RWPE2 (cell line): ENCODE measurements at regions not wholly inside any gene's neighbourhood (a gene's known extent, or its start where the extent isn't known, plus 50 kb on each side); places are given as distances from the start of the nearest gene placed in this dataset.

ENCODE experiments used
- ATAC-seq: fragments of 200-7000 bp; cut with Tn5 transposase; 3 replicates; pipeline ENCODE4 v1.9.1; 2021; ENCODE audit warnings: low read depth
- DNase-seq: peaks from one replicate; pipeline ENCODE4 v3.0.0-alpha.2; 2020; ENCODE audit warnings: low spot score
- H3K27ac ChIP-seq: fragments of 450-650 bp; 2 replicates; pipeline ENCODE4 v1.5.1; 2017; ENCODE audit warnings: mild to moderate bottlenecking; ENCODE audit not compliant: poor library complexity, severe bottlenecking
- H3K27me3 ChIP-seq: fragments of 250-450 bp; sonication (Bioruptor Pico); 2 replicates; pipeline ENCODE4 v1.5.1; 2021; ENCODE audit warnings: mild to moderate bottlenecking, moderate library complexity; ENCODE audit not compliant: insufficient read depth, poor library complexity, severe bottlenecking
- H3K36me3 ChIP-seq: fragments of 250-450 bp; sonication (Bioruptor Pico); 2 replicates; pipeline ENCODE4 v1.5.1; 2020; ENCODE audit warnings: low read depth, mild to moderate bottlenecking, moderate library complexity
- H3K4me1 ChIP-seq: fragments of 250-450 bp; sonication (Bioruptor Pico); 2 replicates; pipeline ENCODE4 v1.5.1; 2021; ENCODE audit warnings: mild to moderate bottlenecking, moderate library complexity; ENCODE audit not compliant: insufficient read depth, poor library complexity, severe bottlenecking
- H3K4me3 ChIP-seq: fragments of 250-450 bp; sonication (Bioruptor Pico); 2 replicates; pipeline ENCODE4 v1.5.1; 2021; ENCODE audit warnings: mild to moderate bottlenecking, moderate library complexity; ENCODE audit not compliant: severe bottlenecking
- H3K9me3 ChIP-seq: fragments of 250-450 bp; sonication (Bioruptor Pico); 2 replicates; pipeline ENCODE4 v1.5.1; 2021; ENCODE audit warnings: mild to moderate bottlenecking, moderate library complexity; ENCODE audit not compliant: severe bottlenecking
- TF ChIP-seq, protein P1 (sequence below): fragments of 450-650 bp; IDR thresholded peaks from one replicate; pipeline ENCODE4 v1.5.1; 2017; ENCODE audit warnings: mild to moderate bottlenecking, moderate library complexity; ENCODE audit not compliant: poor library complexity, severe bottlenecking

DNA sequence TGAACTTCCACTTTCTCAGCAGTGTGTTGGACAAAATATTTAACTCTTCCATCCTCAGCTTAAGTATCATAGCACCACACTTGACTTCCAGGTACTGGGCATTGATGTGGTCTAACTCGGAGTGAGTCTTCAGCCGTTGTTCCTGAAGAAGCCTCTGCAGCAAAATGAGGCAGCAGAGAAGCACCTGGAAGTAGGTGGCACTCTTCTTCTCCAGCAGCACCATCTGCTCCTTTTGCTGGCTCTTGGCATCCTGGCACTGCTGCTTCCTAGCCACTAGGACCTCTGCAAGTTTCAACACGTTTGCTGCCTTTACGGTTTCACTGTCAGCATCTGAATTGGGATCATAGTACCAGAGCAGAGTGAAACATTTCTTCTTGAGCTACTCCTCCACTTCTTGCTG lies 162.5 kb upstream of the GORAB start:
- TF ChIP-seq, protein P1, sequence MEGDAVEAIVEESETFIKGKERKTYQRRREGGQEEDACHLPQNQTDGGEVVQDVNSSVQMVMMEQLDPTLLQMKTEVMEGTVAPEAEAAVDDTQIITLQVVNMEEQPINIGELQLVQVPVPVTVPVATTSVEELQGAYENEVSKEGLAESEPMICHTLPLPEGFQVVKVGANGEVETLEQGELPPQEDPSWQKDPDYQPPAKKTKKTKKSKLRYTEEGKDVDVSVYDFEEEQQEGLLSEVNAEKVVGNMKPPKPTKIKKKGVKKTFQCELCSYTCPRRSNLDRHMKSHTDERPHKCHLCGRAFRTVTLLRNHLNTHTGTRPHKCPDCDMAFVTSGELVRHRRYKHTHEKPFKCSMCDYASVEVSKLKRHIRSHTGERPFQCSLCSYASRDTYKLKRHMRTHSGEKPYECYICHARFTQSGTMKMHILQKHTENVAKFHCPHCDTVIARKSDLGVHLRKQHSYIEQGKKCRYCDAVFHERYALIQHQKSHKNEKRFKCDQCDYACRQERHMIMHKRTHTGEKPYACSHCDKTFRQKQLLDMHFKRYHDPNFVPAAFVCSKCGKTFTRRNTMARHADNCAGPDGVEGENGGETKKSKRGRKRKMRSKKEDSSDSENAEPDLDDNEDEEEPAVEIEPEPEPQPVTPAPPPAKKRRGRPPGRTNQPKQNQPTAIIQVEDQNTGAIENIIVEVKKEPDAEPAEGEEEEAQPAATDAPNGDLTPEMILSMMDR = no peak
- ATAC-seq = no peak

GRCh38 chr1:170370087-170370486 lies 161.9 kb upstream of the GORAB start:
- Histone ChIP-seq H3K36me3 (no peaks in the 10 kb centered on the region), H3K27me3 (no peaks in the 10 kb centered on the region), H3K9me3 (no peaks in the 10 kb centered on the region), H3K4me3 (no peak overlapping the region), H3K4me1 (no peaks in the 10 kb centered on the region), H3K27ac (no peak overlapping the region)
- DNase-seq (no peak), ATAC-seq (no peak)
- TF ChIP-seq, protein P1 = no peak

More for the DNA sequence above, 162.5 kb upstream of the GORAB start:
- no peak for DNase-seq
- H3K27ac ChIP-seq = no peak overlapping the region
- H3K4me1 ChIP-seq = no peaks in the 10 kb centered on the region
- H3K9me3 ChIP-seq = no peaks in the 10 kb centered on the region
- H3K27me3 ChIP-seq = no peaks in the 10 kb centered on the region
- H3K4me3 ChIP-seq = no peak overlapping the region
- H3K36me3 ChIP-seq = no peaks in the 10 kb centered on the region

DNA sequence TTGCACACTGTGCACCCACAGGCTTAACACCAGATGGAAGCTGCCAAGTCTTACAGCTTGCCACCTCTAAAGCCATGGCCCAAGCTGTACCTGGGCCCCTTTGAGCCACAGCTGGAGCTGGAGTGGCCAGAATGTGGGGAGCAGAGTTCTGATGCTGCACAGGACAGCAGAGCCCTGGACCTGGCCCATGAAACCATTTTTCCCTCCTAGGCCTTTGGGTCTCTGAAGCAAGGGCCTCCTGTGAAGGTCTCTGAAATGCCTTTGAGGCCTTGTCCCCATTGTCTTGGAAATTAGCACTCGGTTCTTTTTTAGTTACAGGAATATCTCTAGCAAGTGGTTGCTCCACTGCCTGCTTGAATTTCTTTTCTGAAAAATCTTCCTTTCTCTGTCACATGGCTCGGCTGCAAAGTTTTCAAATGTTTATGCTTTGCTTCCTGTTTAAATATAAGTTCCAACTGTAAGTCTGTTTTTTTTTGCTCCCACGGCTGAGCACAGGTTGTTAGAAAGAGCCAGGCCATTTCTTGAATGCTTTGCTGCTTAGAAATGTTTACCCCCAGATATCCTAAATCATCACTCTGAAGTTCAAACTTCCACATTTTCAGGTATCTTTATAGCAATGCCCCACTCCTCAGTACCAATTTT lies 156.8 kb upstream of the GORAB start:
- H3K27me3 ChIP-seq = no peaks in the 10 kb centered on the region
- TF ChIP-seq, protein P1 = no peak
- H3K9me3 ChIP-seq = no peaks in the 10 kb centered on the region
- H3K4me1 ChIP-seq = no peaks in the 10 kb centered on the region
- H3K4me3 ChIP-seq = no peak overlapping the region
- DNase-seq = no peak
- ATAC-seq = no peak
- H3K36me3 ChIP-seq = no peaks in the 10 kb centered on the region
- no peak overlapping the region for H3K27ac ChIP-seq

DNA sequence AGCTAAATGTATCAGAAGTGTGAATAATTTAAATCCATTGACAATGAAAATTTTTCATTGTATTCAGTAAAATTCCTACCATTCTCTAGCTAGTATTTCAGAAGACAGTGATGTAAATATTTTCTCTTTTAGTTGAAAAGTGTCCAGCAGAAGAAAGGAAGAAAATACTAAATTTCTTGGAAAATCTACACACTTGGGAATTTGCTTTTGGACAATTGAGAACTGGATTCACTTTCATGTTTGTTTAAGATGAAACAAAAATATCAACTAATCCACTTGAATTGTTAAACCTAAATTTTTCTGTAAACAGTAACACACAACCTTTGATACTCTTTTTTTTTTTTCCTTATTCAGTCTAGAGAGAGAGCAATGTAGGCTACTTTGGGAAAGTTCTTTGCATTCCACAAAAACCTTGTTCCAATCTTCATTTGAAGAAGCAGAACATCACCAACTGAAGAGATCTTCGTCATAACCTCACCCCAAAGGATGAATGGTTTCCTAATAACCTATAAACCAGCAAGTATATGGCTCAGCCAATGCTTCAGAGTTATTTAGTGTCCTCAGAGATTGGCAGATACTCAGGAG lies 155.1 kb upstream of the GORAB start:
- Histone ChIP-seq H3K4me3 (no peak overlapping the region), H3K27me3 (no peaks in the 10 kb centered on the region), H3K4me1 (no peaks in the 10 kb centered on the region), H3K36me3 (no peaks in the 10 kb centered on the region), H3K9me3 (no peaks in the 10 kb centered on the region), H3K27ac (no peak overlapping the region)
- TF ChIP-seq, protein P1 = no peak
- DNase-seq (no peak), ATAC-seq (no peak)

DNA sequence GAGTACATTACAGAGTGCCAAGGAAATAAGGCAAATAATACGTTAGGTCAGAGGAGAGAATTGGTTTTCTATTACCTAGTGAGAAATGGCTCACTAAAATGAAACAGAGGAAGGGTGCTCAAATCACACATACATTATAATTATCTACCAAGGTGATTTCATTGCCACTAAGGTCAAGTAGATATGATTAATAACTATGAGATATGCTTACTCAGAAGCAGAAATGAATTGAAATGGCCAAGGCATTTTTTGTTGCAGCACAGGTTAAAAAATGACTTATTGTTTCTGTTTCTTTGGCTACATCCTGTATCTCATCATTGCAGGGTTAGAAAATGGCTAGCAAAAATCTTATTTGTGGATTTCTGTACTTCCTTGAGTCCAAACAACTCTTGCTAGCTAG lies 154.5 kb upstream of the GORAB start:
- ATAC-seq = no peak
- Histone ChIP-seq H3K4me3 (no peak overlapping the region), H3K36me3 (no peaks in the 10 kb centered on the region), H3K27ac (no peak overlapping the region), H3K9me3 (no peaks in the 10 kb centered on the region), H3K27me3 (no peaks in the 10 kb centered on the region), H3K4me1 (no peaks in the 10 kb centered on the region)
- TF ChIP-seq, protein P1 = no peak
- DNase-seq = no peak
